GM12874 (cell line): ENCODE measurements at regions not wholly inside any gene's neighbourhood (a gene's known extent, or its start where the extent isn't known, plus 50 kb on each side); places are given as distances from the start of the nearest gene placed in this dataset.

Source experiments
- TF ChIP-seq, protein P1 (sequence below): IDR thresholded peaks from 2 replicates; pipeline ENCODE4 v1.5.1; 2011; ENCODE audit warnings: low read depth, mild to moderate bottlenecking, control low read depth, low read length, moderate library complexity; ENCODE audit not compliant: insufficient read depth

DNA sequence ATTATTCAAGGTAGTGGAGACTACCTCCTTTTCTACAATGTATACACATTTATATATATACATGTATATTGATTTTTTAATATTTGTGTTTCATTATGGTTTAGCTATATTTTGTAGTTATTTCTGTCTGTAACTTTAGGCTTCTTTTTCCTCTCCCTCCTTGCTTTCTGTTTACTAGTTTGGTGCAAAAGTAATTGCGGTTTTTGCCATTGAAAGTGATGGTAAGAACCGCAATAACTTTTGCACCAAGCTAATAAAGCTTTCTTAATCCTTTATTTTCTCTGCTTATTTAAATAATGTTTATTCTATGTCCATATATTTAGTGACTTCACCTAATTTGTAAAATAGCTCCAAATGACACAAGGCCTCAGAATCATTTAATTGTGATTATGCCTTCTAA lies 195.3 kb upstream of the PLSCR5 start:
- TF ChIP-seq, protein P1, sequence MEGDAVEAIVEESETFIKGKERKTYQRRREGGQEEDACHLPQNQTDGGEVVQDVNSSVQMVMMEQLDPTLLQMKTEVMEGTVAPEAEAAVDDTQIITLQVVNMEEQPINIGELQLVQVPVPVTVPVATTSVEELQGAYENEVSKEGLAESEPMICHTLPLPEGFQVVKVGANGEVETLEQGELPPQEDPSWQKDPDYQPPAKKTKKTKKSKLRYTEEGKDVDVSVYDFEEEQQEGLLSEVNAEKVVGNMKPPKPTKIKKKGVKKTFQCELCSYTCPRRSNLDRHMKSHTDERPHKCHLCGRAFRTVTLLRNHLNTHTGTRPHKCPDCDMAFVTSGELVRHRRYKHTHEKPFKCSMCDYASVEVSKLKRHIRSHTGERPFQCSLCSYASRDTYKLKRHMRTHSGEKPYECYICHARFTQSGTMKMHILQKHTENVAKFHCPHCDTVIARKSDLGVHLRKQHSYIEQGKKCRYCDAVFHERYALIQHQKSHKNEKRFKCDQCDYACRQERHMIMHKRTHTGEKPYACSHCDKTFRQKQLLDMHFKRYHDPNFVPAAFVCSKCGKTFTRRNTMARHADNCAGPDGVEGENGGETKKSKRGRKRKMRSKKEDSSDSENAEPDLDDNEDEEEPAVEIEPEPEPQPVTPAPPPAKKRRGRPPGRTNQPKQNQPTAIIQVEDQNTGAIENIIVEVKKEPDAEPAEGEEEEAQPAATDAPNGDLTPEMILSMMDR, result no peak

DNA sequence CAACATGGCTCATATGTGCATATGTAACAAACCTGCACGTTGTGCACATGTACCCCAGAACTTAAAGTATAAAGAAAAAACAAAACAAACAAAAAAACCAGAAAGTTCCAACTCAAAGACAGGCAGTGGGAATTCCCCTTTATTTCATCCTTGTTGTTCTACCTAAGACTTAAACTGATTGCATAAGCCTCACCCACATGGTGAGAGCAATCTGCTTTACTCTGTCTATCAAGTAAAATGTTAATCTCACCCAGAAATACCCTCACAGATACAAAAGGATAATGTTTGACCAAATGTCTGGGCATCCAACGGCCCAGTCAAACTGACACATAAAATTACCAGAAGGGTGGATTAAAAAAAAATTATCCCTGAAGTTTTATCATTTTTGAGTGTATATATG lies 190.9 kb upstream of the PLSCR5 start:
- TF ChIP-seq, protein P1, result no peak

DNA sequence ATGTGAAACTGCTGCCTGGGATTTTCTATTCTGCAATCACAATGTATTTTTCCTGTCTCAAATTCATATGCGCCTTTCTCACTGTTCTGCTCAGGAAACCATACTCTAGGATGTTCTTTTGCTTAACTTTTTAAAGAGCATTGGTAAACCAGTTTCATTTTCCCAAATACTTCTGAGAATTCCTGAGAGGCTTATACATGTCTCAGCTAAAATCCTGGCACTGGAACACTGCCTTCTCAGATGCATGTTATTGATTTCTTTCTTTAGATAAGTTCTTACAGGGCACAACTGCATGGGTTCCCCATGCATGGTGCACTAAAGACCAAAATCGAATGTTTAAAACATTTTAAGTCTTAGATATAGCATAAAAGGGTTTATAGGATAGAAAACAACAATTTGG lies 178.3 kb upstream of the PLSCR5 start:
- TF ChIP-seq, protein P1, result no peak

DNA sequence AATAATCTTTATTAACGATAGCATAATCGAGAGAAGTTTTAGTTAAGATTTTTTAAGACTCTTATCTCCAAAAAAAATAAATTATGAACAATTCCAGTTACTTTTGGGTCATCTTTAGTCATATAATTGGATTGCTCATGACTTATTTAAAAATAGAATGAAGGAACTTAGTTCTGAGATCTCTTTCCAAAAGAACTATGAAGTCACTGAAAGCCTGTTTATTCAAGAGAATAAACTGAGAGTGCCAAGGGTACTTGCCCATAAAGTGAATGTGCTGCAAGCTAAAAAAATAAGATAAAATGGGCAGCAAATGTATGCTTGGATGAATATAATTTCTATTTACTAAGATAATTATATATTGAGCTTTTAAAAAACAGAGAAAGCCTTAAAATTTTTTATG lies 176.5 kb upstream of the PLSCR5 start:
- TF ChIP-seq, protein P1, result no peak

DNA sequence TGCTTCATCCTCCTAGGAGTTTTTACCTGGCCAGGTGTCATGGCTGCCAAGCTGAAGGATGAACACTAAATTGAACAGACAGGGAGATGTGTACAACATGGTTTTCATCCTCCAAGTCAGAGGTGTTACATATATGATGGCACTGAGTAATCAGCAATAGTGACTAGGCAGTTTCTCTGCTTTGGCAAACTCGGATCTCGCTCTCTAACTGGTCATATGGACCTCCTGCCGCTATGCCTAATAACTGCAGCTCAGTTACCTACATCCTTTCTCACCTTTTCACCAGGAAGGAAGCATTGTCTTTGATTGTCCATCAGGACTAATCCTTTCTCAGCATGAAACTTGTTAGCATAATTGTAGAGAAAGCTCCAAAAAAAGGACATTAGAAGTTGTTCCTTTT lies 175.9 kb upstream of the PLSCR5 start:
- TF ChIP-seq, protein P1, result no peak

DNA sequence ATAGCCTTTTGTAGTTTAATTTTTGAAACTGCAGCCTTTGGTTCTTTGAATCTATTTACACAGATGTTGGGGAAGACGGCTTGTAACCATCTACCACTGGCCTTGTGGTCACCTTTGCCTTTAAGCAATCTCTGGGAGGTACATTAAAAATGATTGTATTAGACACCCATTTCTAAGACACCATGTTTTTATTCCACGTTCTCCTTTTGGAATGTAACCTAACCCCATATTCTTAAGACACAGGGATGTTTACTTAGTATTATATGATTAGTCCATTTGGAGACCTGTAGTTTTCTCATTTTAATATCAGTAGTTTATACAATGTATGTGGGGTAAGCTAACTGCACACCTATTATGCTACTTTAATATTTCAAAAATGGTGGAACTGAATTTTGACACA lies 175.1 kb upstream of the PLSCR5 start:
- TF ChIP-seq, protein P1, result no peak

DNA sequence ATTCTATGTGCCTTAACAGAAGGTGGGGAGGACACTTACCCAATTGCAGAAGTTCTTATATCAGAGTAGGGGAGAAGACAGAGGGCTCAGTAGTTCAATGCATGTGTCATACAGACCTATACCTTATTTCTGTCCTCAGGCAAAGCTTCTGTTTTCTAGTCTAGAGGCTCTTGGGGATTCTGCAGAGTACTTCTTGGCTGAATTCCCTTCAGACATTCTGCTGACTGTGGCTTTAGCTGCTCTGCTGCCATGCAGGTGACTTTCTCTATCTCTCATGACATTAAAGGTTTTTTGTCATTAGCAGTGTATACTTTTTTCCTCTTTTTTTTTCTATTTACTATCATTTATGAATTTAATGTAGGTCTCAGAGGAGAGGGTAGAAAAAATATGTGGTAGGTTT lies 172.8 kb upstream of the PLSCR5 start:
- TF ChIP-seq, protein P1, result no peak
